Hepatocyte (in vitro differentiated cells): ENCODE measurements at regions not wholly inside any gene's neighbourhood (a gene's known extent, or its start where the extent isn't known, plus 50 kb on each side); places are given as distances from the start of the nearest gene placed in this dataset.

Experiments used
- DNase-seq: peaks from one replicate; pipeline ENCODE4 v3.0.0-alpha.2; 2016; ENCODE audit warnings: low spot score
- H2AFZ ChIP-seq: fragments of 200-600 bp; sonication (generic); 2 replicates; pipeline ENCODE4 v1.6.0; 2016; ENCODE audit warnings: antibody characterized with exemption, mild to moderate bottlenecking
- H3K27ac ChIP-seq: fragments of 200-600 bp; sonication (generic); 2 replicates; pipeline ENCODE4 v1.5.1; 2016; ENCODE audit warnings: mild to moderate bottlenecking
- H3K27me3 ChIP-seq: fragments of 200-600 bp; sonication (generic); 2 replicates; pipeline ENCODE4 v1.6.1; 2016
- H3K36me3 ChIP-seq: fragments of 200-600 bp; sonication (generic); replicated peaks from 2 replicates; pipeline ENCODE4 v1.5.1; 2016; ENCODE audit warnings: low read depth; ENCODE audit not compliant: insufficient read depth
- H3K4me1 ChIP-seq: fragments of 200-600 bp; sonication (generic); 2 replicates; pipeline ENCODE4 v1.5.1; 2016; ENCODE audit warnings: mild to moderate bottlenecking, moderate library complexity; ENCODE audit not compliant: insufficient read depth
- H3K4me2 ChIP-seq: fragments of 200-600 bp; sonication (generic); 2 replicates; pipeline ENCODE4 v1.6.0; 2016
- H3K4me3 ChIP-seq: fragments of 200-600 bp; sonication (generic); 2 replicates; pipeline ENCODE4 v1.5.1; 2016; ENCODE audit warnings: mild to moderate bottlenecking
- H3K79me2 ChIP-seq: fragments of 200-600 bp; sonication (generic); 2 replicates; pipeline ENCODE4 v1.6.0; 2017; ENCODE audit warnings: mild to moderate bottlenecking
- H3K9me2 ChIP-seq: fragments of 200-600 bp; sonication (generic); replicated peaks from 2 replicates; pipeline ENCODE4 v1.6.0; 2017; ENCODE audit warnings: mild to moderate bottlenecking; ENCODE audit not compliant: insufficient read depth
- H3K9me3 ChIP-seq: fragments of 200-600 bp; sonication (generic); 2 replicates; pipeline ENCODE4 v1.5.1; 2016; ENCODE audit warnings: low read depth, mild to moderate bottlenecking
- H4K20me1 ChIP-seq: fragments of 200-600 bp; sonication (generic); 2 replicates; pipeline ENCODE4 v1.6.0; 2016; ENCODE audit warnings: mild to moderate bottlenecking; ENCODE audit not compliant: insufficient read depth, poor library complexity, severe bottlenecking
- EZH2 ChIP-seq: fragments of 200-600 bp; sonication (generic); IDR thresholded peaks from 2 replicates; pipeline ENCODE4 v1.6.1; 2016; ENCODE audit warnings: antibody characterized with exemption, mild to moderate bottlenecking, borderline replicate concordance
- EZH2phosphoT487 ChIP-seq: fragments of 200-600 bp; sonication (generic); IDR thresholded peaks from one replicate; pipeline ENCODE4 v1.6.1; 2018; ENCODE audit warnings: antibody characterized with exemption, mild to moderate bottlenecking, low read depth, moderate library complexity; ENCODE audit not compliant: unreplicated experiment, severe bottlenecking
- WGBS: methylation state at CpG from one replicate; pipeline ENCODE4 v1.1.6; 2016; ENCODE audit warnings: low lambda C conversion rate; ENCODE audit errors: missing lambda C conversion rate; 5-methylcytosine and 5-hydroxymethylcytosine counted together
- TF ChIP-seq, protein P1 (sequence below): fragments of 200-600 bp; sonication (generic); IDR thresholded peaks from 2 replicates; pipeline ENCODE4 v1.5.1; 2016; ENCODE audit warnings: antibody characterized with exemption, mild to moderate bottlenecking; ENCODE audit not compliant: poor library complexity

DNA sequence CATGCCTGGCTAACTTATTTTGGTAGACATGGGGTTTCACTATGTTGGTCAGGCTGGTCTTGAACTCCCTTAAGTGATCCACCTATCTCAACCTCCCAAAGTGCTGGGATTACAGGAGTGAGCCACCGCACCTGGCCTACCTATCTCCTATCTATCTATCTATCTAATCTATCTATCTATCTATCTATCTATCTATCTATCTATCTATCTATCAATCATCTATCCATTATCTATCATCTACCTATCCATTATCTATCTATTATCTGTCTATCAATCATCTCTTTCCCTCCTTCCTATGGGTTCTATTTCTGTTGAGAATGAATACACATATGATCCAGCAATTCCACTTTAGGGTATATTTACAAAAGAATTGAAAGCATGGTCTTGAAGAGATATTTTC is 194.2 kb upstream of the ARG1 start:
- no peak for DNase-seq
- H3K27me3 ChIP-seq = no peaks in the 10 kb centered on the region
- no peak for TF ChIP-seq EZH2
- TF ChIP-seq EZH2phosphoT487 = no peak
- TF ChIP-seq, protein P1, sequence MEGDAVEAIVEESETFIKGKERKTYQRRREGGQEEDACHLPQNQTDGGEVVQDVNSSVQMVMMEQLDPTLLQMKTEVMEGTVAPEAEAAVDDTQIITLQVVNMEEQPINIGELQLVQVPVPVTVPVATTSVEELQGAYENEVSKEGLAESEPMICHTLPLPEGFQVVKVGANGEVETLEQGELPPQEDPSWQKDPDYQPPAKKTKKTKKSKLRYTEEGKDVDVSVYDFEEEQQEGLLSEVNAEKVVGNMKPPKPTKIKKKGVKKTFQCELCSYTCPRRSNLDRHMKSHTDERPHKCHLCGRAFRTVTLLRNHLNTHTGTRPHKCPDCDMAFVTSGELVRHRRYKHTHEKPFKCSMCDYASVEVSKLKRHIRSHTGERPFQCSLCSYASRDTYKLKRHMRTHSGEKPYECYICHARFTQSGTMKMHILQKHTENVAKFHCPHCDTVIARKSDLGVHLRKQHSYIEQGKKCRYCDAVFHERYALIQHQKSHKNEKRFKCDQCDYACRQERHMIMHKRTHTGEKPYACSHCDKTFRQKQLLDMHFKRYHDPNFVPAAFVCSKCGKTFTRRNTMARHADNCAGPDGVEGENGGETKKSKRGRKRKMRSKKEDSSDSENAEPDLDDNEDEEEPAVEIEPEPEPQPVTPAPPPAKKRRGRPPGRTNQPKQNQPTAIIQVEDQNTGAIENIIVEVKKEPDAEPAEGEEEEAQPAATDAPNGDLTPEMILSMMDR = no peak
- H3K79me2 ChIP-seq = no peaks in the 10 kb centered on the region
- no peak overlapping the region for H3K27ac ChIP-seq
- H3K4me1 ChIP-seq = peaks cover 5% of the 10 kb centered on the region
- no peaks in the 10 kb centered on the region for H3K36me3 ChIP-seq
- H3K9me3 ChIP-seq = no peaks in the 10 kb centered on the region
- no peak overlapping the region for H3K4me3 ChIP-seq
- H2AFZ ChIP-seq = no peak overlapping the region
- 90% methylated on average over 1 of the region's 1 CpG for WGBS
- H3K9me2 ChIP-seq = no peaks in the 10 kb centered on the region
- H3K4me2 ChIP-seq = no peak overlapping the region
- no peaks in the 10 kb centered on the region for H4K20me1 ChIP-seq

DNA sequence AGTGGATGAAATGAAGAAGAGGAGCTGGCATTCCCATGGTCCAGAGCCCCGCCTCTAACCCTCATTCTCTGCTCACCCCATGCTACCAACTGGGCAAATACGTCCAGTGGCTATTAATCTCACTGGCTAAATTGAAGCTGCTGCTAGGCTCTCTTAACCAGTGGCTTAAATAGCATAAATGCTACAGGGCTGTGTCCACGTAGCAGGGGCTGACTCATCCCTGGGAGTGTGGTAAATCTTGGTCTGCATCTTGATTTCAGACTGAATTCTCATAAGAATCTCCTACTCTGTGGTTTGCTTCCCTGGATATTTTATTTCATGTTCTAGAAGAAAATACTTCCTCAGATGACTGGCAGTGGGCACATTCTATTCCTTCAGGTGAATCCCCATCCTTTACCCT is 193.1 kb upstream of the ARG1 start:
- H3K36me3 ChIP-seq = no peaks in the 10 kb centered on the region
- H3K9me3 ChIP-seq = no peaks in the 10 kb centered on the region
- WGBS = 68% methylated on average over 3 of the region's 3 CpGs
- H3K27me3 ChIP-seq = no peaks in the 10 kb centered on the region
- TF ChIP-seq, protein P1 = no peak
- no peak for TF ChIP-seq EZH2
- TF ChIP-seq EZH2phosphoT487 = no peak
- no peak overlapping the region for H3K4me3 ChIP-seq
- H2AFZ ChIP-seq = no peak overlapping the region
- no peaks in the 10 kb centered on the region for H3K9me2 ChIP-seq
- no peak overlapping the region for H3K4me2 ChIP-seq
- H4K20me1 ChIP-seq = no peaks in the 10 kb centered on the region
- peak; percentile 23 for DNase-seq
- H3K4me1 ChIP-seq = peaks cover 5% of the 10 kb centered on the region
- no peaks in the 10 kb centered on the region for H3K79me2 ChIP-seq
- no peak overlapping the region for H3K27ac ChIP-seq

DNA sequence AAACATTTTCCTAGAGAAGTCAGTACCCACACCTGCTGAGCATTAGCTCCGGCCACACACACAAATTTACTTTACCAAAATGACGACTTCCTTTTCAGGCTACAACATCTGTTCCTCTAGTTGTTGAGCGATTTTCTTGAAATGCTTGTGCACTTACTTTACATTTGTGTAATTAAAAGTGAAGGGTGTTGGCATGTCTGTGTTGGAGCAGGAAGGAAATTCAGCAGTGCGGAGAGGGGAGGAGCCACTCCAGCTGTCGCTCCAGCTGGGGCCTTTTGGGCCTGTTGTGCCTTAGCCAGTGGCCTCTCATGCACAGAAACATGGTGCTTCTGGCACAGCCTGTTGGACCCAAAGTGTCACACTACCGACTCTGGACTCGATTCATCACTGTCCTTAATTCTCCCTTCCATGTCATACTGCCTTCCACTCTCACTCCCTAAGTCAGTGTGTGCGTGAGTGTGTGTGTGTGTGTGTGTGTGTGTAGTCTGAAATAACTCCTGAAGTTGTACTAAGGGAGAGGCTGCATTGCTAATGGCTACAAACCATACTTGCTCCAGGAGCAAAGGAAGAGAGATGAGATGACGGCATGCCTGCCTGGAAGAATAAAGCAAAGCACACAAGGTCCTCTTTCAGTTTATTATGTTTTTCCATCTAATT is 191.8 kb upstream of the ARG1 start:
- Histone ChIP-seq H3K4me1 (peaks cover 5% of the 10 kb centered on the region), H4K20me1 (no peaks in the 10 kb centered on the region), H3K36me3 (no peaks in the 10 kb centered on the region), H3K4me2 (no peak overlapping the region), H3K9me3 (no peaks in the 10 kb centered on the region), H3K27ac (no peak overlapping the region), H2AFZ (no peak overlapping the region), H3K27me3 (no peaks in the 10 kb centered on the region), H3K9me2 (no peaks in the 10 kb centered on the region), H3K4me3 (no peak overlapping the region), H3K79me2 (no peaks in the 10 kb centered on the region)
- no peak for TF ChIP-seq EZH2phosphoT487
- TF ChIP-seq, protein P1 = no peak
- no peak for TF ChIP-seq EZH2
- 83% methylated on average over 9 of the region's 9 CpGs for WGBS
- DNase-seq = no peak
